Effector memory CD4-positive, alpha-beta T cell (primary cell): ENCODE measurements at regions not wholly inside any gene's neighbourhood (a gene's known extent, or its start where the extent isn't known, plus 50 kb on each side); places are given as distances from the start of the nearest gene placed in this dataset.
"Not testable (repeated sequence)": the region's sequence is repeated elsewhere in the genome, so short reads cannot be mapped to it uniquely, and the experiment has no call there.

Experiments used
- DNase-seq, 3 donors: peaks; one replicate each; pipeline ENCODE4 v3.0.0-alpha.2; 2020
- H3K27ac ChIP-seq: 2 replicates; pipeline ENCODE4 v1.7.0; 2013; ENCODE audit warnings: mild to moderate bottlenecking, low read length, moderate library complexity; ENCODE audit not compliant: insufficient read depth, poor library complexity, severe bottlenecking
- H3K27me3 ChIP-seq: replicated peaks from 2 replicates; pipeline ENCODE4 v1.7.0; 2013; ENCODE audit warnings: mild to moderate bottlenecking, low read length; ENCODE audit not compliant: insufficient read depth, control insufficient read depth, poor library complexity, severe bottlenecking
- H3K36me3 ChIP-seq: 2 replicates; pipeline ENCODE4 v1.7.0; 2013; ENCODE audit warnings: mild to moderate bottlenecking, low read length, moderate library complexity; ENCODE audit not compliant: control insufficient read depth, insufficient read depth
- H3K4me1 ChIP-seq: 2 replicates; pipeline ENCODE4 v1.7.0; 2013; ENCODE audit warnings: low read length, mild to moderate bottlenecking; ENCODE audit not compliant: control insufficient read depth, insufficient read depth, poor library complexity, severe bottlenecking
- H3K4me3 ChIP-seq: 2 replicates; pipeline ENCODE4 v1.7.0; 2013; ENCODE audit warnings: low read length, low read depth, mild to moderate bottlenecking; ENCODE audit not compliant: insufficient read depth, poor library complexity, severe bottlenecking
- H3K9me3 ChIP-seq: 2 replicates; pipeline ENCODE4 v1.7.0; 2013; ENCODE audit warnings: mild to moderate bottlenecking, low read length, moderate library complexity; ENCODE audit not compliant: control insufficient read depth

GRCh38 chr6:135603249-135603648 lies 105.7 kb upstream of the AHI1 start:
- no peak overlapping the region for H3K27ac ChIP-seq
- no peaks in the 10 kb centered on the region for H3K9me3 ChIP-seq
- no peaks in the 10 kb centered on the region for H3K36me3 ChIP-seq
- H3K4me3 ChIP-seq = no peak overlapping the region
- no peak for DNase-seq
- H3K27me3 ChIP-seq = no peaks in the 10 kb centered on the region
- H3K4me1 ChIP-seq = no peaks in the 10 kb centered on the region

GRCh38 chr6:135604035-135604860 lies 106.7 kb upstream of the AHI1 start:
- H3K4me1 ChIP-seq = no peaks in the 10 kb centered on the region
- no peak overlapping the region for H3K4me3 ChIP-seq
- no peak overlapping the region for H3K27ac ChIP-seq
- no peaks in the 10 kb centered on the region for H3K36me3 ChIP-seq
- no peaks in the 10 kb centered on the region for H3K9me3 ChIP-seq
- H3K27me3 ChIP-seq = no peaks in the 10 kb centered on the region
- no peak for DNase-seq

GRCh38 chr6:135605278-135605790 lies 107.8 kb upstream of the AHI1 start:
- no peak for DNase-seq
- H3K4me3 ChIP-seq = no peak overlapping the region
- H3K36me3 ChIP-seq = no peaks in the 10 kb centered on the region
- H3K4me1 ChIP-seq = no peaks in the 10 kb centered on the region
- H3K27ac ChIP-seq = no peak overlapping the region
- no peaks in the 10 kb centered on the region for H3K27me3 ChIP-seq
- H3K9me3 ChIP-seq = no peaks in the 10 kb centered on the region

- H3K27ac ChIP-seq = no peak overlapping the region
- no peak for DNase-seq
- H3K4me3 ChIP-seq = no peak overlapping the region
- no peaks in the 10 kb centered on the region for H3K27me3 ChIP-seq
- H3K9me3 ChIP-seq = no peaks in the 10 kb centered on the region
- H3K36me3 ChIP-seq = no peaks in the 10 kb centered on the region
- no peaks in the 10 kb centered on the region for H3K4me1 ChIP-seq
Measured at GRCh38 chr6:135606392-135606791, 108.9 kb upstream of the AHI1 start.

DNA sequence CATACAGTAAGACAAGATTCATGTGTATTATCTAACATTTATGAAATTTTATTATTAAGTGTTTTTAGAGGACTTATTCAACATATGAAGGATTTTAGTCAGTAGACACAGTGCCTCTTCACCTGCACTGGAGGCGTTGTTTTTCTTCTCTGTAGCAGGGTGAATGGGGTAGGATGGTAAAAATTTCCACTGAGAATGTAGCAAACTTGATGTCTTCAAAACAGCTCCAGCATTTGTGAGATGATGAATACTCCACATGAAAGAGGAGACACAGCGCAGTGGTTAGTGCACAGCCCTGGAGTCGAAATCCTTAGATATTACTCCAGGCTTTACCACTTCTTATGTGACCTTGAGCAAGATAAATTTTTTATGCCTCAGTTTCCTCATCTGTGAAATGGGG lies 110.5 kb upstream of the AHI1 start:
- H3K4me1 ChIP-seq = no peaks in the 10 kb centered on the region

DNA sequence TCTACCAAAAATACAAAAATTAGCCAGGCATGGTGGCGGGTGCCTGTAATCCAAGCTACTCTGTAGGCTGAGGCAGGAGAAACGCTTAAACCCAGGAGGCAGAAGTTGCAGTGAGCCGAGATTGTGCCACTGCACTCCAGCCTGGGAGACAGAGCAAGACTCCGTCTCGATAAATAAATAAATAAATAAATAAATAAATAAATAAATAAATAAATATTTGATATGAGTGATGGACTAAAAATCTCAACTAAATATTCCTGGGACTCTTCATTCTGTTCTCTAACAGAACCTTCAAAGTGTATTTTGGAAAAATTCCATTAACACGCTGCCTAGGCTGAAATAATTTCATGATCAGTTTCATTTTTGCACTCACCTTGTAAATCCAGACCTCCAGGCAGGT lies 112.7 kb upstream of the AHI1 start:
- H3K27me3 ChIP-seq, H3K4me1 ChIP-seq, H3K36me3 ChIP-seq: not testable (repeated sequence)

More for the DNA sequence above, 110.5 kb upstream of the AHI1 start:
- no peak for DNase-seq
- Histone ChIP-seq H3K27ac (no peak overlapping the region), H3K36me3 (no peaks in the 10 kb centered on the region), H3K27me3 (no peaks in the 10 kb centered on the region), H3K9me3 (no peaks in the 10 kb centered on the region), H3K4me3 (no peak overlapping the region)

DNA sequence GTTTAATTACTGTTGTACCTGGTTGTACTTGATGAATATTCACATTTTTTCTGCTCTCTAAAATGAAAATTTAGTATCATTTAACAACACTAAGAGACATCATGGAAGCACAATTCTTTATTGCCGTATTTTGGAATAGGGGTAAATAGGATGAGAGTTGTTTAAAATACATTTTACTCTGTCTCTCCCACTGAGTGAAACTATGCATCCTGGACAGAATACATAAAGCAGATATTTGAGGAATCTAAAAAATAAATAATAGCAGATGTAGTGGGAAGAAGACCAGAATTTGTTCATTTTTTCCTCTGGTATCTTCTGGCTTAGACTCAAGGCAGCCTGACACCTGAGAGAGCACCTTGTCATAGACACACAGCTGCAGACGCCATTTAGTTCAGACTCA lies 119.1 kb upstream of the AHI1 start:
- no peaks in the 10 kb centered on the region for H3K36me3 ChIP-seq

More for the DNA sequence above, 112.7 kb upstream of the AHI1 start:
- H3K4me3 ChIP-seq, H3K27ac ChIP-seq, H3K9me3 ChIP-seq, DNase-seq: not testable (repeated sequence)

DNA sequence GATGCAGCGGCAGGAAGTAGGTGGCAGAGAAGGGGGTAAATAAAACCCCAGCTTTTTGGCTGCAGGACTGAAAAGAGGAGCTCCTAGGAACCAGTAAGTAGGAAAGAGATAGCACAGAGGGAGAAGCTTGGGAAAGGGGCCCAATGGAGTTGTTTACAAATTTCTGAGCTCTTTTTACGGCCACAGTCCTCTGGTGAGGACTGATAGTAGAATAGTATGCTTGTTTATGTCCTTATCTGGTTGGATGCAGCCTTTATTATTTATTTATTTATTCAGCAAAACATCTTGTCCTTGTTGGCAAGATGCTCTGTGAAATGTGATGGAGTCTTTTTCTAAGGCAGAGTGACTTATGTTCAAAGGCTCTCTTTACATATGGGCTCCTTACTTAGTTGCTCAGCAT lies 119.7 kb upstream of the AHI1 start:
- Histone ChIP-seq H3K36me3 (no peaks in the 10 kb centered on the region), H3K27me3 (no peaks in the 10 kb centered on the region), H3K4me1 (no peaks in the 10 kb centered on the region), H3K4me3 (no peak overlapping the region), H3K27ac (no peak overlapping the region), H3K9me3 (no peaks in the 10 kb centered on the region)
- DNase-seq = no peak

More for the DNA sequence above, 119.1 kb upstream of the AHI1 start:
- Histone ChIP-seq H3K4me1 (no peaks in the 10 kb centered on the region), H3K27me3 (no peaks in the 10 kb centered on the region), H3K27ac (no peak overlapping the region), H3K4me3 (no peak overlapping the region), H3K9me3 (no peaks in the 10 kb centered on the region)
- no peak for DNase-seq

DNA sequence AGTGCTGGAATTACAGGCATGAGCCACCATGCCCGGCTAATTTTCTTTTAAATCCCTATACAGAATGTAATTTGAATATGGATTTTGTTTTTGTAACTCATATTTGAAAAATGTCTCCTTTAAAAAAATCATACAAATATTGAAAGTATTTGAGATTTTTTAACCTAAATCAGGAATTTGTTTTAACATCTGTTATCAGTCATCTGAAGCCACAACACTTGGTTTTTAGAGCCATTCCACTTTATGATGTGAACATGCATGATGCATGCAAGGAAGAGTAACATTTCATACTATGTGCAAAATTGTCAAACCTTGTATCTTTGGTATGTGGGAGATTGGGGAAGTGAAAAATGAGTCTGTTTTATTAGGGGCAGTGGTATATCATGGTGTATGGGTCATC lies 124.5 kb upstream of the AHI1 start:
- no peaks in the 10 kb centered on the region for H3K27me3 ChIP-seq
- DNase-seq = no peak
- H3K4me1 ChIP-seq = no peaks in the 10 kb centered on the region
- H3K4me3 ChIP-seq = no peak overlapping the region
- no peaks in the 10 kb centered on the region for H3K9me3 ChIP-seq
- H3K36me3 ChIP-seq = no peaks in the 10 kb centered on the region
- no peak overlapping the region for H3K27ac ChIP-seq

DNA sequence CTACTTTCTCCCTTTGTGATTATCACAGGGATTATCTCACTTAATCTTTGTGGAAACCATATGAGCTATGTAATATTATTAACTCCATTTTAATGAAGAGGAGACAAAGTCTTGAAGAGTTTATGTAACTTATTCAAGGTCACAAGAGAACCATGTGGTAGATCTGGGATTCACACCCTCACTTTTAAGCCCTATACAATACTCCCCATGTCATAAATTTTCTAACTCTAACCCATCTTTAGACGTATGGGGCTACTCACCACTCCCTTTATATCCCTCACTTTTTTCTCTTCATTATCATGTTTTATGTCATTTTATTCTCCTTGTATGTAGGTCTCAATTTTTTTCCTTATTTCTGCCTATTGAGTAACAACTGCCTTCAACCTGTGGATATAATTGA lies 126.4 kb upstream of the AHI1 start:
- DNase-seq = no peak
- Histone ChIP-seq H3K4me3 (no peak overlapping the region), H3K4me1 (no peaks in the 10 kb centered on the region), H3K36me3 (no peaks in the 10 kb centered on the region), H3K27me3 (no peaks in the 10 kb centered on the region), H3K27ac (no peak overlapping the region), H3K9me3 (no peaks in the 10 kb centered on the region)
